BJ (cell line): ENCODE measurements at regions not wholly inside any gene's neighbourhood (a gene's known extent, or its start where the extent isn't known, plus 50 kb on each side); places are given as distances from the start of the nearest gene placed in this dataset.
"Not testable (repeated sequence)": the region's sequence is repeated elsewhere in the genome, so short reads cannot be mapped to it uniquely, and the experiment has no call there.

Source experiments
- CTCF ChIA-PET: fragments of 350-600 bp; formaldehyde crosslinking; extraction: SDS; loops from one replicate; lab custom pipeline; 2021; ENCODE audit warnings: antibody characterized with exemption, inconsistent platforms; lab: Yijun Ruan, JAX
- POLR2A ChIA-PET: fragments of 300-600 bp; sonication (Branson Sonifier 250); formaldehyde crosslinking; extraction: SDS; loops from one replicate; lab custom pipeline; 2021; ENCODE audit warnings: antibody characterized with exemption; lab: Charles Lee
- DNase-seq: peaks from one replicate; pipeline ENCODE4 v3.0.0-alpha.2; 2011; ENCODE audit warnings: low read depth
- H3K27me3 ChIP-seq: 2 replicates; pipeline ENCODE4 v1.6.0; 2011; ENCODE audit warnings: low read length; ENCODE audit not compliant: control insufficient read depth, insufficient read depth
- H3K36me3 ChIP-seq: 2 replicates; pipeline ENCODE4 v1.5.1; 2011; ENCODE audit warnings: low read length; ENCODE audit not compliant: control insufficient read depth, insufficient read depth
- H3K4me3 ChIP-seq: 2 replicates; pipeline ENCODE4 v1.5.1; 2011; ENCODE audit warnings: low read depth, mild to moderate bottlenecking, control low read depth, low read length
- TF ChIP-seq, protein P1 (sequence below): IDR thresholded peaks from 2 replicates; pipeline ENCODE4 v1.5.1; 2011; ENCODE audit warnings: low read depth, mild to moderate bottlenecking, control low read depth, inconsistent platforms, low read length, moderate library complexity; ENCODE audit not compliant: insufficient read depth

GRCh38 chr15:95698230-95698629 lies 632.3 kb upstream of the NR2F2 start:
- no peak for DNase-seq
- POLR2A ChIA-PET: no interaction called here
- Histone ChIP-seq H3K36me3 (no peaks in the 10 kb centered on the region), H3K27me3 (no peaks in the 10 kb centered on the region), H3K4me3 (no peak overlapping the region)
- TF ChIP-seq, protein P1, sequence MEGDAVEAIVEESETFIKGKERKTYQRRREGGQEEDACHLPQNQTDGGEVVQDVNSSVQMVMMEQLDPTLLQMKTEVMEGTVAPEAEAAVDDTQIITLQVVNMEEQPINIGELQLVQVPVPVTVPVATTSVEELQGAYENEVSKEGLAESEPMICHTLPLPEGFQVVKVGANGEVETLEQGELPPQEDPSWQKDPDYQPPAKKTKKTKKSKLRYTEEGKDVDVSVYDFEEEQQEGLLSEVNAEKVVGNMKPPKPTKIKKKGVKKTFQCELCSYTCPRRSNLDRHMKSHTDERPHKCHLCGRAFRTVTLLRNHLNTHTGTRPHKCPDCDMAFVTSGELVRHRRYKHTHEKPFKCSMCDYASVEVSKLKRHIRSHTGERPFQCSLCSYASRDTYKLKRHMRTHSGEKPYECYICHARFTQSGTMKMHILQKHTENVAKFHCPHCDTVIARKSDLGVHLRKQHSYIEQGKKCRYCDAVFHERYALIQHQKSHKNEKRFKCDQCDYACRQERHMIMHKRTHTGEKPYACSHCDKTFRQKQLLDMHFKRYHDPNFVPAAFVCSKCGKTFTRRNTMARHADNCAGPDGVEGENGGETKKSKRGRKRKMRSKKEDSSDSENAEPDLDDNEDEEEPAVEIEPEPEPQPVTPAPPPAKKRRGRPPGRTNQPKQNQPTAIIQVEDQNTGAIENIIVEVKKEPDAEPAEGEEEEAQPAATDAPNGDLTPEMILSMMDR: no peak
- CTCF ChIA-PET: no interaction called here

GRCh38 chr15:95698951-95699350 lies 631.5 kb upstream of the NR2F2 start:
- ChIA-PET CTCF (no interaction called here), POLR2A (no interaction called here)
- H3K27me3 ChIP-seq: no peaks in the 10 kb centered on the region
- DNase-seq: peak; percentile 24
- TF ChIP-seq, protein P1: no peak
- no peak overlapping the region for H3K4me3 ChIP-seq
- no peaks in the 10 kb centered on the region for H3K36me3 ChIP-seq

- TF ChIP-seq, protein P1: no peak
- ChIA-PET POLR2A (no interaction called here), CTCF (no interaction called here)
- H3K4me3 ChIP-seq: no peak overlapping the region
- DNase-seq: no peak
- no peaks in the 10 kb centered on the region for H3K27me3 ChIP-seq
- H3K36me3 ChIP-seq: no peaks in the 10 kb centered on the region
These were observed 630.9 kb upstream of the NR2F2 start for GRCh38 chr15:95699578-95699977.

DNA sequence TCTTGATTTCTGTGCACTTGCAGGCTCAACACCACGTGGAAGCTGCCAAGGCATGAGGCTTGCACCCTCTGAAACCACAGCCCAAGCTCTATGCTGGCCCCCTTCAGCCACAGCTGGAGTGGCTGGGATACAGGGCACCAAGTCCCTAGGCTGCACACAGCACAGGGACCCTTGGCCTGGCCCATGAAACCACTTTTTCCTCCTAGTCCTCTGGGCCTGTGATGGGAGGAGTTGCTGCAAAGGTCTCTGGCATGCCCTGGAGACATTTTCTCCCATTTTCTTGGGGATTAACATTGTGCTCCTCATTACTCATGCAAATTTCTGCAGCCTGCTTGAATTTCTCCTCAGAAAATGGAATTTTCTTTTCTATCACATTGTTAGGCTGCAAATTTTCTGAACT lies 629.8 kb upstream of the NR2F2 start:
- H3K4me3 ChIP-seq, H3K27me3 ChIP-seq, POLR2A ChIA-PET, DNase-seq, H3K36me3 ChIP-seq, CTCF ChIA-PET: not testable (repeated sequence)

GRCh38 chr15:95701410-95701809 lies 629.1 kb upstream of the NR2F2 start:
- ChIA-PET POLR2A (no interaction called here), CTCF (no interaction called here)
- H3K36me3 ChIP-seq: no peaks in the 10 kb centered on the region
- TF ChIP-seq, protein P1: no peak
- no peaks in the 10 kb centered on the region for H3K27me3 ChIP-seq
- no peak for DNase-seq
- no peak overlapping the region for H3K4me3 ChIP-seq

DNA sequence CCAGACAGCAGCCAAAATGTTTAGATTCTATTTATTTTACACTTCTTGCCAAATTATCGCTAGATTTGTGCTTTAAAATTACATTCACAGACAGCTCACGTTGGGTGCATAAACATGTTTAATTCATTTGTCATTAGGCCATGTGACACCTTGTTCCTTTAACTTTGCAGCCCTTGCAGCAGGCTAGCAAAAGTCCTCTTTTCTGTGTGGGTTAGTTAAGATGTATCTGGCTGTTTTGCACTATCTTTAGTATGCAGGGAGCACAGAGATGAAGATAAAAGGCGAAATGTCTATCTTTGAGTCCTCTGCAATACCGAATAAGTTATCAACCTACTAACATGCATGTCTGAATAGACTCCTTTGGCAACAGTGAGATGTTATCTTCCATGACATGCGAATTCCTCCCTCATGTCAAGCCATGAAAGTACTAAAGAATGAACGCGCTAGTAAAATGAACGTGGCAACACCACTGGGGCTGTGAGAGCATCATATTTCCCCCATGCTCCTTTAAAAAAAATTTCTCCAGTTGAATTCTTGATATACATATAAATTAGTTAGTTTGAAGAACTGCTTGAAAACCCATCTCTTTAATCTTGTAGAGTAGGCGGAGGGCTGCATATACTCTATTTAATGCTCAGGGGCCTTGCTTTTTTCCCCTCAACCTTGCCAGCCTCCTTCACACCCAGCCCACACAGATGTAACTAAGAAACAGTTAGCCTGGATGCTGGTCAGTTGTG lies 620.4 kb upstream of the NR2F2 start:
- ChIA-PET CTCF (no interaction called here), POLR2A (no interaction called here)
- Histone ChIP-seq H3K27me3 (no peaks in the 10 kb centered on the region), H3K4me3 (no peak overlapping the region), H3K36me3 (no peaks in the 10 kb centered on the region)
- DNase-seq: no peak
- TF ChIP-seq, protein P1: no peak
